GM21529 (cell line): ENCODE measurements at regions not wholly inside any gene's neighbourhood (a gene's known extent, or its start where the extent isn't known, plus 50 kb on each side); places are given as distances from the start of the nearest gene placed in this dataset.
"Not testable (repeated sequence)": the region's sequence is repeated elsewhere in the genome, so short reads cannot be mapped to it uniquely, and the experiment has no call there.

Experiments
- ATAC-seq: cut with Tn5 transposase; IDR thresholded peaks from one replicate; pipeline ENCODE4 v1.9.1; 2021; ENCODE audit not compliant: unreplicated experiment

GRCh38 chr10:4399556-4399955 is 426.5 kb upstream of the AKR1E2 start:
- no peak for ATAC-seq

DNA sequence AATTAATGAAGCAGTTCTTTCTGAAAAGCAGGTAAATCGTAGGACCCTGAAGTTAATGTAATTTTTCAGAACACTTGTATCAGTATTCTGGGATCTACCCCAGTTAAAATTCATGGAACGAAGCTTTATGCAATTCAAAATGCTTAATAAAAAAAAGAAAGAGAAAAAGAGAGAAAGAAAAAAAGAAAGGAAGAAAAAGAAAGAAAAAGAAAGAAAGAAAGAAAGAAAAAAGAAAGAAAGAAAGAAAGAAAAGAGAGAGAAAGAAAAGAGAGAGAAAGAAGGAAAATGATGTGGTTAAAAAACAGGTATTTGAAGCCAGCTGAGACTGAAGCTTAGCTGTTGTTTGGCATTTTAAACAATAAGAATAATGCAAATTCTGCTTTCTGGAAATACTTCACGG is 427.4 kb upstream of the AKR1E2 start:
- no peak for ATAC-seq

- no peak for ATAC-seq
Measured at GRCh38 chr10:4397337-4397736, 428.7 kb upstream of the AKR1E2 start.

- no peak for ATAC-seq
Measured at GRCh38 chr10:4396401-4397283, 429.4 kb upstream of the AKR1E2 start.

DNA sequence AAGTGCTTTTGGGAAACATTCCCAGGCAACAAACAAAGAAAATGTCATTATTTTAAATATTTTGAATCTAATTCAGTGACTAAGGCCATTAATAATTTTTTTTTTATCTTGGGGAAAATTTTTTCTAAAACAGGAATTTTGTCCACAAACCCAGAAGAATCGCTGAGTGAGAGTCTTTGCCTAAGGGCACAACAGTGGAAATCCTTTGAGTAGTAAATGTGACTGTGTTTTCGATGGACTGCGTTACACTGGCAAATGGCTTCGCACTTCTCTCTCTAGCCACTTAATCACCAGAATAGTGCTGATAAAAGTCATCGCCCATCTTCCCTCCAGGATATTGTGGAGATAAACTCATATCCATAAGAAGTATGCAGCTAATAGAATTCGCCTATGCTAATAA is 430.3 kb upstream of the AKR1E2 start:
- no peak for ATAC-seq

DNA sequence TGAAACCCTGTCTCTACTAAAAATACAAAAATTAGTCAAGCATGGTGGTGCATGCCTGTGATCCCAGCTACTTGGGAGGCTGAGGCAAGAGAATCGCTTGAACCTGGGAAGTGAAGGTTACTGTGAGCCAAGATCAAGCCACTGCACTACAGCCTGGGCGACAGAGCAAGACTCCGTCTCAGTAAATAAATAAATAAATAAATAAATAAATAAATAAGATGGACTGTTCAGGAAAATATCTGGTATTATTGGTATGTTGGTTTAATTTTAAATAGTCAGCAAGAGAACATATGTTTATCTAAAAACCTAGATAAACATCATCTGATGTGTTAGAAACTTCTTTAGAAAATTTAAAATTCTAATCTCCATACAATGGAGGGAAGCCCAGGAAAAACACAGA is 431.6 kb upstream of the AKR1E2 start:
- not testable (repeated sequence) for ATAC-seq

DNA sequence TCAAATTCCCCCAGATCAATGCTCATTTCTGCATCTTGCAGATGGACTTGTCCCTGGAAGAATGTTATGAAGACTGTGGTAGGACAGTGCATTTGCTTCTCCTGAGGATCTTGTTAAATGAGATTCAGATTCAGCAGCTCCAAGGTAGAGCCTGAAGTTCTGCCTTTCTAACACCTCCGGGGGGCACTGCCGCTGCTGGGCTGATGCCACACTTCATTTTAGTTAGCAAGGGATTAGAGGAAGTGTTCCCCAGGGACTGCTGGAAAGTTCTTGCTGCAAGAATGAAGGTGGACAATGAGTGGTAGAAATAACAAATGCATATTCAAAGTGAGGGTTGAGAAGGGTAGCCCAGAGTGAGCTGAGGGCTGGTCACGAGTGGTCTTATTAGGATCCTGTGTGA is 434.3 kb upstream of the AKR1E2 start:
- ATAC-seq = no peak

DNA sequence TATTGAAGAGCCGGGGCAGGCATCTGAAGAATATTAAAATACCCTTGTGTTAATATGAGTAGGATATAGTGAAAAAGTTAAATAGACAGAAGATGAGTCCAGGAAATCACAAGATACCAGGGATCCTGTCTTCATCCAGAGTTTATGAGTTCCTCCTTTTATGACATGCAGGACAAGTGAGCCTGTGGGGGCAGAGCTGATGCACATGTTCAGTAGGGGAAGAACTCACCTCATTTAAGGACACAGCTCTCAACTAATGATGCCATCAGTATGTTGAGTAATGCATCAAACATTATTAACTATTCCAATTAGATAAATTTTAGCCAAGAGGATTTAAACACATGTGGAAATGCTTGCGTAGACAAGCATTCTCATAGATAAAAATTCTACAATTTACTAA is 435.8 kb upstream of the AKR1E2 start:
- ATAC-seq = no peak

GRCh38 chr10:4385231-4385870 is 440.7 kb upstream of the AKR1E2 start:
- ATAC-seq = no peak

- no peak for ATAC-seq
Measured at GRCh38 chr10:4384245-4384644, 441.8 kb upstream of the AKR1E2 start.

DNA sequence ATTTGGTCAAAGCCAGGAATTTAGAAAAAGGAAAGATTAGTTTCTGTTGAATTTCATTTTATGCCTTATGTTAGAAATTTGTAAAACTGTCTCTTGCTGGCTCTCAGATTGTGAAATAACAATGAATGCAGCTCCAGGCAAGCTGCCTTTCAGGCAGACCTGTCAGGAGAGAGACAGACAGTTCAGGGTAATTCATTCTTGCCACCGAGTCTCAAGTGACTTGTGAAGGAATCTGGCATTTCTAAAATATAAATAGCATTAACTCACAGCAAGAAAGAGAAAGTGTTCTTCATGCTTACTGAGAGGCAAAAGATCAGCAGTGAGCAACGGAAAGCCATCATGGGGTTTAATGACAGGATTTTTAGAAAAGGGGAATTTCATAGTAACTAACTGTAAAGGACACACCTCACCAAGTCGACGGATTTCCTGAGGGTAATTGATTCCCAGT is 442.3 kb upstream of the AKR1E2 start:
- no peak for ATAC-seq

DNA sequence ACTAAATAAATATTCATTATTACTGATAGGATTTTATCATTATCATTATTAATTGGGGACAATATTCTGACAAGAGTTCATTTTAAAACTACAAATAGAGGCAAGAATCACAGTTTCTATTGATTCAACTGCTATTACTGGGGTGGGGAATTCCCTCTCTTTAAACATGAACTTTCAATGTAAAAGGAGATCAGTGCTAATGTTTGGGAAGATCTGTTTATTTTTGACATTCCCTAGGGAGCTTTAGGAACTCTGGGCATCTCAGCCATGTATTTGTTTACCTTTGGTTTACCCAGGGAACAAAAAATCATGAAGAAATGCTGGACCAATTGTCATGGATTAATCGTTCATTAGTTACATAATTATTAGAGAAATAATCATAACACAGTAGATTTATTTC is 443.2 kb upstream of the AKR1E2 start:
- no peak for ATAC-seq

- no peak for ATAC-seq
Measured at GRCh38 chr10:4373612-4374011, 452.4 kb upstream of the AKR1E2 start.

DNA sequence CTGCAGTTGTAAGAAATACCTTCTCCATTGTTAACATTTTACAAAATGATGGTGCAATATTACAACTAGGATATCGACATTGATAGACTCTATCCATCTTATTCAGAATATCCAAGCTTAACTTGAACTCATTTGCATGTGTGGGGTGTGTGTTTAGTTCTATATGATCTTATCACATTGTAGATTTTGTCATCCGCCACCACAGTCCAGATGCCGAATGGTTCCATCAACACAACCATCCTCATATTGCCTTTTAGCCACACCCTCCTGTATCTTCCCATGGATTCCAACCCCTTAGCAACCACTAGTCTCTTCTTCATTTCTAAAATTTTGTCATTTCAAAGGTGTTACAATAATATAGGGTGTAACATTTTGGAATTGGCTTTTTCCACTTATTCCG is 452.9 kb upstream of the AKR1E2 start:
- ATAC-seq = no peak

GRCh38 chr10:4372601-4373000 is 453.4 kb upstream of the AKR1E2 start:
- no peak for ATAC-seq

DNA sequence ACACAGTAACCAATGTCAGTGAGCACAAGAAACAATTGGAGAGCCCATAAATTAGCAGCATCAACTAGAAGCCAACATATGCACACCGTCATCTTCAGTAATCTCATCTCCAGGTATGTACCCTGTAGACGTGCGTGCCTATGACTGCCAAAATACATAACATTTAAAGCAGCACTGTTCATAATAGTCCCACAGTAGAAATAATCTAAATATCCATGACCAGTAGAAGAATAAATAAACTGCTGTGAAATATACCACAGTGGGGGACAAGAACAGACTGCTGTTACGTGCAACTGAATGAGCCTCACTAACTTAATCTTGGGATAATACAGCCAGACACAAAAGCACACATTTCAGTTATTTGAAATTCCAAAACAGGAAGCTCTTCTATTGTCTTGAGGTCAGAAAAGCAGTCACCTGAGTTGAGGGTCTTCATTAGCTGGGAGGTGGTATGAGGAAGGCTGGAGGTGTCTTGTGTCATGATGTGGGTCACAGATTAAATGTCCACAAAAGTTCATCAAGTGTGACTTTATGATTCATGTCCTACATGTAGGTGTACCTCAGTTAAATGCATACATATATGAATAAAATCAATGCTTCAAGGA is 454.2 kb upstream of the AKR1E2 start:
- ATAC-seq = no peak

- ATAC-seq = no peak
Measured at GRCh38 chr10:4370376-4370775, 455.6 kb upstream of the AKR1E2 start.

GRCh38 chr10:4361581-4361980 is 464.4 kb upstream of the AKR1E2 start:
- no peak for ATAC-seq

DNA sequence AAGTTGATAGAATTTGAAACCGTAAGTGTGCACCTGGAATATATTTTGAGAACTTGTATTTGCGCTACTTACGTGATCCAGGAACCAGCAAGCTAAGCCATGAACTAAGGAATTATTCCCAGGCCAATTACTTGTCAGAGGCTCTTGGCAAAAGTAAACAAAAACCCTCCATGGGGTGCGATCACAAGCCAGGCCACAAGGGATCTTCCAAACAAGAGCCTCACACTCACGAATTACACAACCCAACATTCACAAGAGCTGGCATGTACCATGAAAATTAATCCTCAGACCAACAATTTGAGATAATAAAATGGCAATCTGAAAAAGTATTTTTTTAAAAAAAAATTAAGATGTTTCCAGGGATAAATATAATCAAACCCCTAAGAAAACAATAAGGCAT is 467.0 kb upstream of the AKR1E2 start:
- ATAC-seq = no peak

DNA sequence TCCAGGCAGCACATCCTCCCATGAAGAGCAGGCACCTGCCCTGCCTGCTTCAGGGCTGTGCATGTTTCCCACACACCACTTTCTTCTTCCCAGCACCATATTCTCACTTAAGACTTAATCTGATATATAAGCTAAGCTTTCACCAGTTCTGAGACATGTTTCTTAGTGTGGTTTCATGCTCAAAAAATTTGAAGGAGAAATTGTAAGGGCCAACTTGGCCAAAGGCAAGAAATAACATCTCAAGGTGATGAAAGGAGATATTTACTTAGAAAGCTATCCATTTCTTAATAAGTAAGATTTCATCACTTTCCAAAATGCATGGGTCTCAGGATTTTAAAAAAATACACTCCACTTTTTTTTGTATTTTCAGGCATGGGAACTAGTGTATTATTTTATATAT is 468.1 kb upstream of the AKR1E2 start:
- ATAC-seq = no peak

DNA sequence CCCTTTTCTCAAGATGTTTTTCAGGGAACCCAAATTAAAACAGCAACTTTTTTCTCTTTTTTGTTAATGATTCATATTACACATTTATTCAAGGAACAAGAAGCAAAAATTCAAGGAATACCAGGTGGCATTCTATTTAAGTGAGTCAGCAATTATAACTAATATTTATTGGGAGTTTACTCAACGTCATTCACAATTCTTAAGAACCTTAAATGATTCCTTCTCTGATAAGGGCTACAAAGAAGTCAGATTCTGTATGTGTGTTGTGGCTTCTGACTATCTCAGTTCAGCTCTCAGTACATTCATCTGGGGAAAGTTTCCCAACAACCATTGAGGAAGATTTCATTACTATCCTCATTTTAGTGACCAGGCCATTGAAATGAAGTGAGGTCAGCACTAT is 470.7 kb upstream of the AKR1E2 start:
- ATAC-seq = no peak

- ATAC-seq = no peak
Measured at GRCh38 chr10:4354382-4354812, 471.6 kb upstream of the AKR1E2 start.
